Neural cell (in vitro differentiated cells): ENCODE measurements at regions not wholly inside any gene's neighbourhood (a gene's known extent, or its start where the extent isn't known, plus 50 kb on each side); places are given as distances from the start of the nearest gene placed in this dataset.

Experiments
- H2AFZ ChIP-seq: fragments of 200-600, 300-800 bp; sonication (generic), shearing (Covaris generic); 2 replicates; pipeline ENCODE4 v1.6.0; 2014; ENCODE audit warnings: low read depth, mild to moderate bottlenecking, antibody characterized with exemption, low read length, moderate library complexity
- H3F3A ChIP-seq: fragments of 200-600 bp; shearing (Covaris generic); 2 replicates; pipeline ENCODE4 v1.6.1; 2016; ENCODE audit warnings: mild to moderate bottlenecking, moderate library complexity, mixed read lengths, antibody characterized with exemption, low read length; ENCODE audit not compliant: insufficient read depth, poor library complexity, severe bottlenecking
- H3K27ac ChIP-seq: fragments of 200-600, 300-800 bp; sonication (generic), shearing (Covaris generic); 2 replicates; pipeline ENCODE4 v1.5.1; 2014; ENCODE audit warnings: mild to moderate bottlenecking, low read length, moderate library complexity
- H3K27me3 ChIP-seq: fragments of 300-800, 200-600 bp; sonication (generic), shearing (Covaris generic); 2 replicates; pipeline ENCODE4 v1.6.0; 2014; ENCODE audit warnings: mild to moderate bottlenecking, low read depth, low read length, moderate library complexity; ENCODE audit not compliant: insufficient read depth
- H3K36me3 ChIP-seq: fragments of 300-800, 200-600 bp; sonication (generic), shearing (Covaris generic); 2 replicates; pipeline ENCODE4 v1.5.1; 2014; ENCODE audit warnings: mild to moderate bottlenecking, antibody characterized with exemption, low read length, moderate library complexity; ENCODE audit not compliant: insufficient read depth
- H3K4me2 ChIP-seq: fragments of 300-800, 200-600 bp; sonication (generic), shearing (Covaris generic); 2 replicates; pipeline ENCODE4 v1.6.0; 2014; ENCODE audit warnings: mild to moderate bottlenecking, low read length
- H3K4me3 ChIP-seq: fragments of 300-800, 200-600 bp; sonication (generic), shearing (Covaris generic); 2 replicates; pipeline ENCODE4 v1.5.1; 2014; ENCODE audit warnings: mild to moderate bottlenecking, low read length, moderate library complexity
- H3K79me2 ChIP-seq: fragments of 200-600 bp; shearing (Covaris generic); replicated peaks from 2 replicates; pipeline ENCODE4 v1.6.0; 2014; ENCODE audit warnings: mild to moderate bottlenecking, low read length, moderate library complexity; ENCODE audit not compliant: insufficient read depth
- H3K9ac ChIP-seq: fragments of 300-800, 200-600 bp; sonication (generic), shearing (Covaris generic); 2 replicates; pipeline ENCODE4 v1.6.1; 2016; ENCODE audit warnings: mild to moderate bottlenecking, low read length, mixed read lengths
- H3K9me2 ChIP-seq: fragments of 200-600 bp; shearing (Covaris generic); 2 replicates; pipeline ENCODE4 v1.6.1; 2016; ENCODE audit warnings: mild to moderate bottlenecking, low read length, mixed read lengths; ENCODE audit not compliant: insufficient read depth
- H3K9me3 ChIP-seq: fragments of 200-600, 300-800 bp; sonication (generic), shearing (Covaris generic); 2 replicates; pipeline ENCODE4 v1.6.1; 2016; ENCODE audit warnings: mild to moderate bottlenecking, mixed run types, low read length, moderate library complexity, mixed read lengths
- H4K20me1 ChIP-seq: fragments of 200-600 bp; shearing (Covaris generic); 2 replicates; pipeline ENCODE4 v1.6.1; 2016; ENCODE audit warnings: mild to moderate bottlenecking, mixed run types; ENCODE audit not compliant: insufficient read depth
- CTCF ChIP-seq: fragments of 450-650 bp; IDR thresholded peaks from 2 replicates; pipeline ENCODE4 v1.5.1; 2014; ENCODE audit warnings: antibody characterized with exemption, mild to moderate bottlenecking, moderate library complexity; ENCODE audit not compliant: poor library complexity, severe bottlenecking
- EP300 ChIP-seq: fragments of 450-650 bp; conservative IDR thresholded peaks from 2 replicates; pipeline ENCODE4 v1.6.1; 2014; ENCODE audit warnings: antibody characterized with exemption, mild to moderate bottlenecking, moderate library complexity; ENCODE audit not compliant: poor library complexity, severe bottlenecking
- EZH2 ChIP-seq: fragments of 200-600, 300-800 bp; shearing (Covaris generic), sonication (generic); IDR thresholded peaks from 2 replicates; pipeline ENCODE4 v1.6.1; 2014; ENCODE audit warnings: antibody characterized with exemption, low read length, borderline replicate concordance, mild to moderate bottlenecking; ENCODE audit not compliant: insufficient read depth, poor library complexity, severe bottlenecking
- MXI1 ChIP-seq: fragments of 450-650 bp; conservative IDR thresholded peaks from 2 replicates; pipeline ENCODE4 v1.6.1; 2014; ENCODE audit warnings: antibody characterized with exemption, mild to moderate bottlenecking; ENCODE audit not compliant: poor library complexity, severe bottlenecking
- POLR2AphosphoS5 ChIP-seq: IDR thresholded peaks from 2 replicates; pipeline ENCODE4 v1.6.1; 2012
- RAD21 ChIP-seq: fragments of 450-650 bp; conservative IDR thresholded peaks from 2 replicates; pipeline ENCODE4 v1.6.1; 2014; ENCODE audit warnings: antibody characterized with exemption, mild to moderate bottlenecking, moderate library complexity
- REST ChIP-seq: IDR thresholded peaks from 2 replicates; pipeline ENCODE4 v1.6.1; 2012; ENCODE audit warnings: borderline replicate concordance
- SMC3 ChIP-seq: fragments of 450-650 bp; conservative IDR thresholded peaks from 2 replicates; pipeline ENCODE4 v1.6.1; 2014; ENCODE audit warnings: antibody characterized with exemption, mild to moderate bottlenecking, moderate library complexity; ENCODE audit not compliant: poor library complexity
- TAF1 ChIP-seq: IDR thresholded peaks from 2 replicates; pipeline ENCODE4 v1.6.1; 2012; ENCODE audit warnings: low read depth

- H3F3A ChIP-seq: peaks cover 15% of the 10 kb centered on the region
- no peaks in the 10 kb centered on the region for H3K27me3 ChIP-seq
- H3K9me2 ChIP-seq: no peaks in the 10 kb centered on the region
- H3K9me3 ChIP-seq: no peaks in the 10 kb centered on the region
- no peak overlapping the region for H3K9ac ChIP-seq
- no peak overlapping the region for H3K4me3 ChIP-seq
- no peak overlapping the region for H2AFZ ChIP-seq
- H3K4me2 ChIP-seq: no peak overlapping the region
- no peaks in the 10 kb centered on the region for H4K20me1 ChIP-seq
- H3K79me2 ChIP-seq: no peaks in the 10 kb centered on the region
- no peak for TF ChIP-seq REST
- TF ChIP-seq CTCF: no peak
- no peak for TF ChIP-seq EP300
- no peak for TF ChIP-seq POLR2AphosphoS5
- TF ChIP-seq EZH2: no peak
- no peak for TF ChIP-seq RAD21
- no peak for TF ChIP-seq MXI1
- no peak for TF ChIP-seq TAF1
- no peak for TF ChIP-seq SMC3
- no peaks in the 10 kb centered on the region for H3K36me3 ChIP-seq
- H3K27ac ChIP-seq: peak overlapping the region; percentile 78
Observed at GRCh38 chr16:73482310-73482709, 434.4 kb upstream of the ZFHX3 start.

GRCh38 chr16:73480381-73480780 lies 432.5 kb upstream of the ZFHX3 start:
- Histone ChIP-seq H3K9me3 (no peaks in the 10 kb centered on the region), H3K27ac (no peak overlapping the region), H3K4me3 (no peak overlapping the region), H2AFZ (no peak overlapping the region), H3K4me2 (no peak overlapping the region), H3F3A (peaks cover 15% of the 10 kb centered on the region), H4K20me1 (no peaks in the 10 kb centered on the region), H3K9ac (no peak overlapping the region), H3K9me2 (no peaks in the 10 kb centered on the region), H3K36me3 (no peaks in the 10 kb centered on the region), H3K27me3 (no peaks in the 10 kb centered on the region), H3K79me2 (no peaks in the 10 kb centered on the region)
- no peak for TF ChIP-seq TAF1
- TF ChIP-seq REST: no peak
- no peak for TF ChIP-seq MXI1
- no peak for TF ChIP-seq POLR2AphosphoS5
- no peak for TF ChIP-seq EZH2
- TF ChIP-seq RAD21: no peak
- TF ChIP-seq CTCF: no peak
- TF ChIP-seq EP300: no peak
- TF ChIP-seq SMC3: no peak
